HG03520 (cell line): ENCODE measurements at regions not wholly inside any gene's neighbourhood (a gene's known extent, or its start where the extent isn't known, plus 50 kb on each side); places are given as distances from the start of the nearest gene placed in this dataset.
"Not testable (repeated sequence)": the region's sequence is repeated elsewhere in the genome, so short reads cannot be mapped to it uniquely, and the experiment has no call there.

Source experiments
- ATAC-seq: cut with Tn5 transposase; IDR thresholded peaks from one replicate; pipeline ENCODE4 v1.9.1; 2021; ENCODE audit warnings: mild to moderate bottlenecking, moderate library complexity; ENCODE audit not compliant: unreplicated experiment

GRCh38 chr3:70744536-70744935 is 432.1 kb upstream of the MDFIC2 start:
- no peak for ATAC-seq

DNA sequence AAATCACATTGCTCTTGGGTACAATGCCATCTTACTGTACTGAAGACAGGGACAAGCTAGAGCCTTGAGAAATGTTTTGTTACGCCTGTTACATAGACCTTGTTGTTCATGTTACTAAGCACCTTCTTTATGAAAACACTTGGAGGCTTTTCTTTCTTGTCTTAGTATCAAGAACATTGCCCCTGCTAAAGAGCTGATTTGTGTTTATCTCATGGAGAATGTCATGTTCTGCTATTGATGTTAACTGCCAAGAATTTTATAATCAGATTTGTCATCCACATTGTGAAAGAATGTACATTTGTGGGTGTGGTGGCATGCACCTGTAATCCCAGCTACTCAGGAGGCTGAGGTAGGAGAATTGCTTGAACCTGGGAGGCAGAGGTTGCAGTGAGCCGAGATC is 431.3 kb upstream of the MDFIC2 start:
- ATAC-seq = no peak

- ATAC-seq = no peak
Measured at GRCh38 chr3:70742081-70742480, 429.6 kb upstream of the MDFIC2 start.

GRCh38 chr3:70740872-70741271 is 428.4 kb upstream of the MDFIC2 start:
- ATAC-seq = no peak

DNA sequence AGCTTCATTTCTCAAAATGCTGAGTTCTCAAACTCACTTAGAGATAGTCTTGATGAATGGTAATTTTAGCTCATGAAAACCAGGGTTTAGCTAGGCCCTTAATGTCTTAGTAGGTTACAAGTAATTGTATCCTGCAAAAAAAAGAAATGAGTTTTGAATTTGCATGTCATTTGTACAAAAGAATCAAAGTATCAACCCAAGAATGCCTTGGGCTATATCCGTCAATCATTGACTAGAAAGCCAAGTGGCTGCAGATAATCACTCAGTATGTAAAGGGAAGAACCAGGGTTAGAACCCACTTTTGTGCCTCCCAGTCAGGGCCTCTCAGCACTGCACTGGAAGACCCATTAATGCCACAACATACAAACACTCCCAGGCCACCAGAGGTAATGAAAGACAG is 427.6 kb upstream of the MDFIC2 start:
- ATAC-seq = no peak

GRCh38 chr3:70738291-70738681 is 425.8 kb upstream of the MDFIC2 start:
- no peak for ATAC-seq

DNA sequence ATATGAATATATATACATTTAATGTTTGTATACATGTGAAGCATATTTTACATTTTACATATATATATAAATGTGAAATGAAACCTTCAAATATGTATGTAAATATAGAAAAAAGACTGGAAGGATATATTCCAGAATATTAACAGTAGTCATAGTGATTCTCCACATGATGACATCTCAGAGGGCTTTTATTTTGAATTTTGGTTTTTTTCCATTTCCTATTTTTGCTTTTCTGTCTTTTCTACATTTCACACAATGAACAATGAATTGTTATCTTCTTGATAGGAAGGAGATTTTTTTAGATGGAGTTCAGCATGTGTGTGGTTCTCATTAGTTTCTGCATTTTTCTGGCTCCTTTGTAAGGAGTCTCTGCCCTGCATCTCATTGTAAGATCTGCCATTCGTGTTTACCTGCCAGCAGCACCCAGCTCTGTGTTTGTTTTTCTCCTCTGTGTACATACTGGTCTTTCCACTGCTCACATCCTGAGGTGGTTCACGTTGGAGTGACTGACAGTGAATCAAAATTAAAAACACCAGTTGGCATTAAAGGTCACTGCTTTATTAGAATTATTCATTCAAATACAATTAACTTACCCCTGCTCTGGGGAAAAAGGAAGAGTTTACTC is 425.3 kb upstream of the MDFIC2 start:
- ATAC-seq = no peak

DNA sequence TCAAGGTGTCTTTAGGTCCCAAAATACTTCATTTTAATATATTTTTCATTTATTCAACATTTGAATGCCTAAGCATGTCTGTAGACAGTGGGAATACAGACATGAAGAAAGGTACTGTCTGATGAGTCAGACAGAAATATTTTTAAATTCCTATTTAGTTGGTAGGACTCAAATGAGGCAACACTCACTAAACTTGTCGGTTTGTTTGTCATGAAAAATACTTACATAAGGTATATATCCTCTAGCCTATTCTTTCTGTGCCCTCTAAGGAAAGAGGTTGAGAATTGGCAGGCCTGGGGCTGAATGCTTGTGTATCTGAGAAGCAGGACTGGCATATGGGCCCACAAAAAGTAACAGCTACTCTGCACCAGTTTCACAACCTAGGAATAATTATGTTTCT is 423.6 kb upstream of the MDFIC2 start:
- ATAC-seq = no peak

- no peak for ATAC-seq
Measured at GRCh38 chr3:70734756-70735155, 422.3 kb upstream of the MDFIC2 start.

DNA sequence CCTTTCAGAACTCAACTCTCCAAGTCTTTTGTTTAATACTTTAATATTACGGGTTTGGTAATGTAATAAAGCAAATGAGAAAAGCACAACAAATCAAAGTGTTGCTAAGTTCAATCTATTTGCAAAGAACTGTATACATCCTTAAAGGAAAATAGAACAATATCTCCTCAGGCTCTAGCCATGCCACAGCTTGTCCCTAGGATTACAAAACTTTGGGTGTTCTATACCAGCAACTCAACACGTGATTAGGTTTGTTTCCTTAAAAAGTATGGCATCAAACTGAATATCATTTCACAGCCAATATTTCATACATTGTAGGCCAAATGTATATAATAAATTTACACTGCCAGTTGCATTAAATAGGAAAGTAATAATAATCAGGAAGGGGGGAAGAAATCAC is 418.6 kb upstream of the MDFIC2 start:
- ATAC-seq = no peak

DNA sequence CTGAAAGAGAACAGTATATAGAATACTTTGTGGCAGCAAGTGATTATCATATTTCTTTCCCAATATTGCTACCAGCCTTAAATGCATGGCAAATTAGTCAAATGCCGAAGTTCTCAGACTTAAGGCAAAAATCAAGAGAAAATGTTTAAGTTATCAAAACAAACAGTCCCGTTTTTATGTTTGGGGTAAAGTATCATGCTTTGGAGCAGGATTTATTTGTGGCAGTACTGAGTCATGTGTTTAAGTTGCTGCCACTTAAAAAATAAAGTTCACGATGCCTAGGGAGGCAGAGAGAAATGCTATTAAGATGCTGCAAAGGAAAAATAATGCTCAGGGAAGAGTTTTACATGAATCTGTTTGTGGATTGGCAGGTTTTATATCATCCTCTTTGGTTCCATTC is 417.4 kb upstream of the MDFIC2 start:
- ATAC-seq = no peak

DNA sequence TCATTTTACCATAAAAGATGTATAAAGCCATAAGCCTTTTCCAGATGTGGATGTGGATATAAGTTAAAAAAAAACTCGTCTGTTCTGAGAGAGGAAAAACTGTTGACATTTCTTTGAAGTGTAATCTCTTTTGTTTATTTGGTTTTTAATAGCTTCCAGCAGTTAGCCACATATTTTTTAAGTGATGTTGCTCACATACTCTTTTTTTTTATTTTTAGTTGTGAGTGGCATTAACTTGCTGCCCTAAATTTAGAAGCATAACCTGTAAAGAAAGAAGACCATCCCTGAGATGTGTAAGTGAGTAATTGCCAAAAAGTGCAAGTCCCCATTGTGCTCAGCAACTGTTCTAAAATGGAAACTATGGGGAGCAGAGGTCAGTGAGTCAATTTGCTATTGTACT is 415.9 kb upstream of the MDFIC2 start:
- no peak for ATAC-seq

DNA sequence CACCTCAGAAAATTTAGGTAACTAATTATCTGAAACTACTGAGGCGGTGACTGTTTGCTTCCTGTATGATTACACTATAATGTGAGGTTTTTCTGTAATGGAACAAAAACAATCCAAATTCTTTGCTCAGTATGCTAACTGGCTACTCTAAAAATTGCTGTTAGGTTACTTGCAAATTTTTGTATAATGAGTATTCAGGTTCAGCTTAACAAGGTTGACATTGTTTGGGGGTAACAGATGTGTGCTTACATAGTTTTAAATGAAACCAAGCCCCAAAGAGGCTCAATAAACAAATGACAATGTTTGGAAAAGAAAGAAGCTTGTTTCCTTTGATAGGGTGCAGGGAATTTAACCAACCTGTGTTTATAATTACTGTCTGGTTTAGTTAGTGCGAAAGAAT is 414.5 kb upstream of the MDFIC2 start:
- ATAC-seq = no peak

GRCh38 chr3:70726096-70726938 is 413.9 kb upstream of the MDFIC2 start:
- ATAC-seq = no peak

DNA sequence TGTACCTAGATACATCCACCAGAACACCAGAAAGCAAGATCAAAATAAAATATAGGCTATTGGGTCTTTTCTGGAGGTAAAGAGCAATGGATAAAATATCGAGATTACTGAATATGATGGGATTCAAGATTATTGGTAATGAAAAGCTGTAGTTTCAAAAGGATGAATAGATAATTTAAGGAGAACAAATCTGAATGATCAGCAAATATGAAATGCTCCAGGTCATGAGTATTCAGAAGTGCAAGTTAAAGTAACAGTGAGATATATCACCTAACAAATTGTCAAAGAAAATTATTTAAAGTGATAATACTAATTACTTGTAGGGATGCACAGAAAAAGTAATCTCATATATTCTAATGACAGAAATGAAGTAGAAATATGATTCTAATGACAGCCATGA is 409.6 kb upstream of the MDFIC2 start:
- no peak for ATAC-seq

- ATAC-seq = no peak
Measured at GRCh38 chr3:70716832-70717231, 404.4 kb upstream of the MDFIC2 start.

DNA sequence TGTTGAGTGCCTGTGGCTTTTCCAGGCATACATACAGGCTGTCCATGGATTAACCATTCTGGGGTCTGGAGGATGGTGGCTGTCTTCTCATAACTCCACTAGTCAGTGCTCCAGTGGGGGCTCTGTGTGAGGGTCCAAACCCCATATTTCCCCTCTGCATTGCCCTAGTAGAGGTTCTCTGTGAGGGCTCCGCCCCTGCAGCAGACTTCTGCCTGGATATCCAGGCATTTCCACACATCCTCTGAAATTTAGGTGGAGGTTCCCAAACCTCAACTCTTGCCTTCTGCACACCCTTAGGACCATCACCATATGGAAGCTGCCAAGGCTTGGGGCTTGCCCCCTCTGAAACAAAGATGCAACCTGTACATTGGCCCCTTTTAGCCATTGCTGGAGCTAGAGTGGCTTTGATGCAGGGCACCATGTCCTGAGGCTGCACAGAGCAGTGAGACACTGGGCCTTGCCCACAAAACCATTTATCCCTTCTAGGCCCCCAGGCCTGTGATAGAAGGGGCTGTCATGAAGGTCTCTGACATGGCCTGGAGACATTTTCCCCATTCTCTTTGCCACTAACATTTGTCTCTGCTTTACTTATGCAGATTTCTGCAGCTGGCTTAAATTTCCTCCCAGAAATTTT is 400.1 kb upstream of the MDFIC2 start:
- no peak for ATAC-seq

- ATAC-seq = no peak
Measured at GRCh38 chr3:70703305-70704102, 391.1 kb upstream of the MDFIC2 start.

DNA sequence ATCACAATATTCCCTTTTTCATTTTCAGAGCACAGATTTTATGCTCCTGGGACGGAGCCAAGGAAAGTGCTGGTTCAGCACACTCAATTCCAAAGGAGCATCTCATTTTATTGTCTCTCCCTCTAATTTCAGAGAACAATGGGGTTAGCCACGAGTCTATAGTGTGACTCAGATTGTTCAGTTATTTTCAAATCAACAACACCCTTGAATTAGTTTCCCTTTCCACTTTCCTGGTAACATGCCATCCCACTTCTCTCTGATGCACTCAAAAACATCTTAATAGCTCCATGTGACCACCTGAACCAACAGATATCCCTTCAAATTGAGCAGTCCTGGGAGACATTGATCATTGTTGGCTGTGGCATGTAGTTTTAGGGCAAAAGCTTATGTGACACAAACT is 389.7 kb upstream of the MDFIC2 start:
- ATAC-seq = no peak

- ATAC-seq = no peak
Measured at GRCh38 chr3:70684701-70685100, 372.3 kb upstream of the MDFIC2 start.

- ATAC-seq = not testable (repeated sequence)
Measured at GRCh38 chr3:70675810-70676209, 363.4 kb upstream of the MDFIC2 start.
